GM21367 (cell line): ENCODE measurements at regions not wholly inside any gene's neighbourhood (a gene's known extent, or its start where the extent isn't known, plus 50 kb on each side); places are given as distances from the start of the nearest gene placed in this dataset.

Experiments used
- ATAC-seq: cut with Tn5 transposase; IDR thresholded peaks from one replicate; pipeline ENCODE4 v1.9.1; 2021; ENCODE audit not compliant: unreplicated experiment

DNA sequence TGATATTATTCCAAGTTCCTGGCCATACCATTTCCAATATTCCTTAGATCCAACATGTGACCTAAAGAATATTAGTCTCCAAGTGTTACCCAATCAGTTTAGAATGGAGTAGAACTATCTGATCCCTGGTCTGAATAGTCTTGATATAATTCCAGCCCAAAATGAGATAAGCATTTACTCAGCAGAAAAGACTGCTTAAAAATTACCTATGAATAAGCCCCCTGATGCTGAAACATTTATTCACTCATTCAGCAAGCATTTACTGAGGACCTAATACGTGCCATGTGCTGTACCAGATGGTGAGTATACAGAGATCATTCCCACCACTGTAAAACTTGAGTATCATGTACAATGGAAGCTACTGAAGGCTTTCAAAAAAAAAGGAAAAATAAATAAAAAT, 157.0 kb downstream of the FAM114A2 start:
- ATAC-seq = no peak

DNA sequence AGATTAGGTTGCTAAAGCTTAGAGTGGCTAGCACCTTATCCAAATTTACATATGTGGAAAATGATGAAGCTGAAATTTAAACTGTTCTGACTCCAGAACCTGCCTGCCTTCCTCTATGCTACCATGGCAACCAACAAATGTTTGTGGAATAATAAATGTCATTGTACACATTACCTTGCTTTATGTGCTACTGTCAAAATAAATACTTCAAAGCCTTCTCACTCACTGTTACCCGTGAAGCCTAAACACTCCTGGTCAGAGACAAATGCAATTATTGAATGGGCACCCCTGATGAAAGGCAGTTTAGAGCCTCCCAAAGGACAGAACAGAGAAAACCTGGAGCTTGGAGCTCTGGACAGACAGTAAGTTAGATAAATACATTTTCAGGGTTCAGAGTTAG, 158.6 kb downstream of the FAM114A2 start:
- no peak for ATAC-seq

DNA sequence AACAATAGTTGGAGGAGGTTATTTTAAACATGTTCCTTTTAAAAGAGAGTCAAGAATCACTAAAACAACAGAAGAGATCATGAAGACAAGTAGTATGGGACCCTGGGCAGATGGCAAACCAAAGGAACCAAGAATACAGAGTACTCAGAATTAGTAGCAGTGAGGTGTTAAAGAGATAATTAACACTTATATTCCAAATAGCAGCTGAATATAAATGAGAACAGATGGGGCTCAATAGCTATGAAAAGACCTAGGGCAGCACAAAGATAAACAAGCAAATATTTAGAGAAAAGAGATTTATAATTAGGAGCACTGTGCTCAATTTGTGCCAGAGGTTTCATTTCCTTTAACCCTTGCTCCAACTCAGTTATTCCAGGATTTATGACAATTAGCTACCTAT, 159.1 kb downstream of the FAM114A2 start:
- no peak for ATAC-seq

DNA sequence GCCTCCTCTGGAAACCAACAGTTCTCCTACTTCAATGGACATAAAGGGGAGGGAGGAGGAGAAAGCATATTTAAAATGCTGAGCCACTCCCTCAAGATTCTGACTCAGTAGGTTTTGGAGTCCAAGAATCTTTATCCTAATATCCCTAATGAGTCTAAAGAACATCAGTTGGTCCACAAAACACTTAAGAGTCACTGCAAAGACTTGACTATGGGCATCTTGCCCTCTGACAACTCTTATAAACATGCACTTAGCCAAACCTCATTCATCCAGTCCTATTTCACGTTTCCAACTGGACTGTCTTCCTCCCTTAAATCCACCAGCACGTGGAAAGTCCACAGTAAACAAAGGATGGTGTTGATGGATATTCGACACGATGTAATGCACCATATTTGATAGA, 172.5 kb downstream of the FAM114A2 start:
- no peak for ATAC-seq

DNA sequence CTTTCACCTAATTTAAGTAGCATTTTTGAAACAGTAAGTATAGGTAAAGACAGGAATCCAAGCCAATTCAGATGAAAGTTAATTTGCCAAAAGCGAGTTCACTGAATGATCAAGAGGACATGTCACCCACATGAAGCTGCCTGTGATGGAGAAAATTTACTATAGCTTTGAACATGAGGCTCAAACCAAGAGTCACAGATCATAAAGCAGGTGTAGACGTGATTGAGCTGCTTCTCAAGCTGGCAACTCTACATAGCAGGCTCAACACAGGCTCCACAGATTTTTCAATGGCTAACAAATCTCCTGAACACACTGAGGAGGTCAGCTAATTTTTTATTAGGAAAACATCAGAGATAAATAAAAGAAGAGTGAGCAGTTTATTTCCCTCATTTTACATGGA, 173.7 kb downstream of the FAM114A2 start:
- no peak for ATAC-seq

DNA sequence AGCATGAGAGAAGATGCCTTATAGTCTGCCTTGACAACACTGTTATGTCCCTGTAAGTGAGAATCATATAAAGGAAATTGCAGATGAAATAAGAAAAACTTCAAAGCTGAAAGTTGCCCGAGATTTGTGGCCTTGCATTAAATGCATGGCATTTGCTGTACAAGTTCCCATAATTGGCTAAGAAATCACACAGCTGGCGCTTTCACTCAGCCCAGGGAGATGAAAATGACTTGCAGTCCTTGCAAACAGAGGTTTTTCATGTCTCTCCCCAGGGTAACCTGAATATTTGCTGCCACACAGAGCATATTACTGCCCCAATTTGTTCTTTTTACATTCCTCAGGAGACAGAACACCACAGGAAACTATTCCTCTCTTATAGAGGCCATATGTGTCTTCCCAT, 174.8 kb downstream of the FAM114A2 start:
- no peak for ATAC-seq
